ENCODE measurements at regions not wholly inside any gene's neighbourhood (a gene's known extent, or its start where the extent isn't known, plus 50 kb on each side); places are given as distances from the start of the nearest gene placed in this dataset.

DNA sequence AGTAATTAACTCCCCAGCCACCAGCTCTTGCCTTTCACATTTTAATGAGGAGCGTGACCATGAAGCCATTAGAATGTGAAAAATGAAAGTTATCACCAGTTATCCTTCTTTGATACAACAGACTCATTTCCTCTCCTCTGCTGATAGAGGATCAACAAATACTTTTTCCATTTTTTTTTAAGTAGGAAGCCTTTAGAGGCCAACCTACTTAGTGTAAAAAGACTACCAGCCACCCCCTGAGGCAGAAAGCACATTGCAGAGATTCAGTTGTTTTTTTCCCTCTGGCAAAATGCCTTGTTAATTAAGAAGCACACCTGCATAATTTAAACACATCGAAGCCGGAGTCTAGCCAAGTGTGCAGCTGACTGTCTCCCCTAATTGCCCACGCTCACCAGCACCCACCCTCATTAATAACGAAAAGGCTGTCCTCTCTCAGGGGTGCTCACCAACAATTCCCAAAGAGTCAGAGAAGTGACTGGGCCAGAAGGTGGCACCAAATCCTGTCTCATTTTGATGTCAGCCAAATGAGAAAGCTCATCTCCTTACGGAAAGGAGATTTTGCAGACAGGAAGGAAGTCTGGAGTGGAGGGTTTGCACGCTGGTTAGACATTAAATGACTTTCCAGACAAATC lies 60.9 kb upstream of the MC3R start:
- peaks cover 2 to 5% (median 4%) of the 10 kb centered on the region in 3 donors for H3K27me3 Mint-ChIP-seq (ENCODE audit: low read depth in 3 of 3)
- H3K27me3 ChIP-seq (ENCODE audit: control insufficient read depth in 2 of 2, insufficient read depth in 2 of 2, low read length in 2 of 2), result no peaks in the 10 kb centered on the region
- TF ChIP-seq, protein P1, sequence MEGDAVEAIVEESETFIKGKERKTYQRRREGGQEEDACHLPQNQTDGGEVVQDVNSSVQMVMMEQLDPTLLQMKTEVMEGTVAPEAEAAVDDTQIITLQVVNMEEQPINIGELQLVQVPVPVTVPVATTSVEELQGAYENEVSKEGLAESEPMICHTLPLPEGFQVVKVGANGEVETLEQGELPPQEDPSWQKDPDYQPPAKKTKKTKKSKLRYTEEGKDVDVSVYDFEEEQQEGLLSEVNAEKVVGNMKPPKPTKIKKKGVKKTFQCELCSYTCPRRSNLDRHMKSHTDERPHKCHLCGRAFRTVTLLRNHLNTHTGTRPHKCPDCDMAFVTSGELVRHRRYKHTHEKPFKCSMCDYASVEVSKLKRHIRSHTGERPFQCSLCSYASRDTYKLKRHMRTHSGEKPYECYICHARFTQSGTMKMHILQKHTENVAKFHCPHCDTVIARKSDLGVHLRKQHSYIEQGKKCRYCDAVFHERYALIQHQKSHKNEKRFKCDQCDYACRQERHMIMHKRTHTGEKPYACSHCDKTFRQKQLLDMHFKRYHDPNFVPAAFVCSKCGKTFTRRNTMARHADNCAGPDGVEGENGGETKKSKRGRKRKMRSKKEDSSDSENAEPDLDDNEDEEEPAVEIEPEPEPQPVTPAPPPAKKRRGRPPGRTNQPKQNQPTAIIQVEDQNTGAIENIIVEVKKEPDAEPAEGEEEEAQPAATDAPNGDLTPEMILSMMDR (IDR thresholded peaks at IDR 0.05), result no peak
- no peak overlapping the region for H3K4me3 ChIP-seq (replicated peaks in 1 of 3; ENCODE audit: low read depth in 2 of 3, low read length in 3 of 3)
- H3K79me2 ChIP-seq (ENCODE audit: insufficient read depth, low read length), result no peaks in the 10 kb centered on the region
- no peak overlapping the region for H3K4me2 ChIP-seq (replicated peaks; ENCODE audit: extremely low read depth, low read length, poor library complexity, severe bottlenecking)
- DNase-seq, result no peak
- no peaks in the 10 kb centered on the region for H3K4me1 ChIP-seq (ENCODE audit: control insufficient read depth in 1 of 2, insufficient read depth in 2 of 2, low read length in 2 of 2)
- no peaks in the 10 kb centered on the region for H3K4me1 Mint-ChIP-seq
- no peak overlapping the region for H3K9ac ChIP-seq (ENCODE audit: insufficient read depth, low read length, poor library complexity, severe bottlenecking)
- no peak overlapping the region for H3K4me3 Mint-ChIP-seq
- peaks cover 0 to 2% (median 0%) of the 10 kb centered on the region in 7 donors for H3K9me3 Mint-ChIP-seq
- H2AFZ ChIP-seq (ENCODE audit: insufficient read depth, low read depth, low read length, poor library complexity, severe bottlenecking), result no peak overlapping the region
- WGBS (ENCODE audit: insufficient coverage), result 40% methylated on average over 4 of the region's 7 CpGs
- no peak overlapping the region for H3K27ac ChIP-seq (ENCODE audit: low read depth in 1 of 2, low read length in 2 of 2)
- no peak overlapping the region for H3K27ac Mint-ChIP-seq
- no peaks in the 10 kb centered on the region for H3K36me3 Mint-ChIP-seq
- intact Hi-C loops (cut with micrococcal nuclease), result no loop called here
- no peaks in the 10 kb centered on the region for H3K36me3 ChIP-seq (replicated peaks in 1 of 2; ENCODE audit: control insufficient read depth in 1 of 2, insufficient read depth in 2 of 2, low read length in 2 of 2)
- H3K9me3 ChIP-seq (replicated peaks in 1 of 2; ENCODE audit: control insufficient read depth in 1 of 2, insufficient read depth in 1 of 2, low read length in 2 of 2), result no peaks in the 10 kb centered on the region
- H4K20me1 ChIP-seq (ENCODE audit: insufficient read depth, low read length), result no peaks in the 10 kb centered on the region

DNA sequence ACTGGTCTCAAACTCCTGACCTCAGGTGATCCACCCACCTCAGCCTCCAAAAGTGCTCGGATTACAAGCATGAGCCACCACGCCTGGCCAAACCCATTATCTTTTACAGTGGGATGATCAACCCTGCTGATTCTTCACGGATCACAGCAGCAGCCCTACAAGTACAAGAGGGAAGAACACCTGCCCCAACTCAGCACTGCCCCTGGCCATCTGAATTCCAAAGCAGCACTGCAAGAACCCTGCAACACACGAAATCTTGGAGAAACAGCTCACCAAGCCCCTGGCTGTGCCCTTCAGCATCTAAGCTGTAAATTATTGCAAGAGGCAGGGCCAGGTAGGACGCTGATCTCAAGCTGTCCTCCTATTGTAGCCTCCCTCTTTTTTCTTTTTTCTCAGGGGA lies 54.5 kb upstream of the MC3R start:
- TF ChIP-seq, protein P1 (IDR thresholded peaks at IDR 0.05), result no peak
- Mint-ChIP-seq H3K4me1 (no peaks in the 10 kb centered on the region), H3K4me3 (no peak overlapping the region), H3K36me3 (no peaks in the 10 kb centered on the region), H3K9me3 (peaks cover 0 to 1% (median 0%) of the 10 kb centered on the region in 7 donors), H3K27ac (no peak overlapping the region), H3K27me3 (ENCODE audit: low read depth in 3 of 3) (peaks cover 1 to 2% (median 2%) of the 10 kb centered on the region in 3 donors)
- intact Hi-C loops (cut with micrococcal nuclease), result no loop called here
- H3K4me3 ChIP-seq (replicated peaks in 1 of 3; ENCODE audit: low read depth in 2 of 3, low read length in 3 of 3), result no peak overlapping the region
- H3K9me3 ChIP-seq (replicated peaks in 1 of 2; ENCODE audit: control insufficient read depth in 1 of 2, insufficient read depth in 1 of 2, low read length in 2 of 2), result peaks cover under 1 to 3% of the 10 kb centered on the region in 2 donors
- no peak overlapping the region for H3K9ac ChIP-seq (ENCODE audit: insufficient read depth, low read length, poor library complexity, severe bottlenecking)
- 61% methylated on average over 5 of the region's 5 CpGs for WGBS (ENCODE audit: insufficient coverage)
- no peaks in the 10 kb centered on the region for H4K20me1 ChIP-seq (ENCODE audit: insufficient read depth, low read length)
- H3K27ac ChIP-seq (ENCODE audit: low read depth in 1 of 2, low read length in 2 of 2), result no peak overlapping the region
- no peaks in the 10 kb centered on the region for H3K36me3 ChIP-seq (replicated peaks in 1 of 2; ENCODE audit: control insufficient read depth in 1 of 2, insufficient read depth in 2 of 2, low read length in 2 of 2)
- no peak for DNase-seq
- H3K4me1 ChIP-seq (ENCODE audit: control insufficient read depth in 1 of 2, insufficient read depth in 2 of 2, low read length in 2 of 2), result no peaks in the 10 kb centered on the region
- H2AFZ ChIP-seq (ENCODE audit: insufficient read depth, low read depth, low read length, poor library complexity, severe bottlenecking), result no peak overlapping the region
- H3K4me2 ChIP-seq (replicated peaks; ENCODE audit: extremely low read depth, low read length, poor library complexity, severe bottlenecking), result no peak overlapping the region
- no peaks in the 10 kb centered on the region for H3K27me3 ChIP-seq (ENCODE audit: control insufficient read depth in 2 of 2, insufficient read depth in 2 of 2, low read length in 2 of 2)
- H3K79me2 ChIP-seq (ENCODE audit: insufficient read depth, low read length), result no peaks in the 10 kb centered on the region

Data from CD14-positive monocyte (primary cell).